ENCODE measurements at regions not wholly inside any gene's neighbourhood (a gene's known extent, or its start where the extent isn't known, plus 50 kb on each side); places are given as distances from the start of the nearest gene placed in this dataset.
"Not testable (repeated sequence)": the region's sequence is repeated elsewhere in the genome, so short reads cannot be mapped to it uniquely, and the experiment has no call there.

DNA sequence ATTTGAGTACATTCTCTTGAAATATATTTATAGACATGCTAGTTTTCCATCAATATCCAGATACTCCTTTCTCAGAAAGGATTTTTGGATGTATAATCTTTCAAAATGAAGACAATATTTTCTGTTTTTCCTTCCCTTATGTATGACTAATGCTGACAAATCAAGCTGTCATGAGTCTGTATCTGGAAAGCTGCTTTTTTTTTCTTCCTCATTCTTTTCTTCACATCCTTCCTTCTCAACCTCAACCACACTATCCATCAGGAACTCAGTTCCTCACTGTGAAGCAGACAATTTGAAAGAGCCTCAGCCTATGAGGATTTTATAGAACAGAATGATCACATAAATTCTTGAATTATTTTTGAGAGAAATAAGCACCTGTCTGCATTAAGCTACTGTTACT, 335.9 kb upstream of the EPHA6 start:
- H3K27ac ChIP-seq: no peak overlapping the region
- no peak for DNase-seq
- no peaks in the 10 kb centered on the region for H3K9me3 ChIP-seq
- H3K4me3 ChIP-seq: no peak overlapping the region
- ATAC-seq: no peak
- intact Hi-C loops (cut with DNase I): no loop called here
- no peaks in the 10 kb centered on the region for H3K4me1 ChIP-seq
- H3K27me3 ChIP-seq: no peaks in the 10 kb centered on the region
- H3K36me3 ChIP-seq (replicated peaks in 1 of 2; ENCODE audit: insufficient read depth in 1 of 2, low read depth in 2 of 2): no peaks in the 10 kb centered on the region
- TF ChIP-seq, protein P1, sequence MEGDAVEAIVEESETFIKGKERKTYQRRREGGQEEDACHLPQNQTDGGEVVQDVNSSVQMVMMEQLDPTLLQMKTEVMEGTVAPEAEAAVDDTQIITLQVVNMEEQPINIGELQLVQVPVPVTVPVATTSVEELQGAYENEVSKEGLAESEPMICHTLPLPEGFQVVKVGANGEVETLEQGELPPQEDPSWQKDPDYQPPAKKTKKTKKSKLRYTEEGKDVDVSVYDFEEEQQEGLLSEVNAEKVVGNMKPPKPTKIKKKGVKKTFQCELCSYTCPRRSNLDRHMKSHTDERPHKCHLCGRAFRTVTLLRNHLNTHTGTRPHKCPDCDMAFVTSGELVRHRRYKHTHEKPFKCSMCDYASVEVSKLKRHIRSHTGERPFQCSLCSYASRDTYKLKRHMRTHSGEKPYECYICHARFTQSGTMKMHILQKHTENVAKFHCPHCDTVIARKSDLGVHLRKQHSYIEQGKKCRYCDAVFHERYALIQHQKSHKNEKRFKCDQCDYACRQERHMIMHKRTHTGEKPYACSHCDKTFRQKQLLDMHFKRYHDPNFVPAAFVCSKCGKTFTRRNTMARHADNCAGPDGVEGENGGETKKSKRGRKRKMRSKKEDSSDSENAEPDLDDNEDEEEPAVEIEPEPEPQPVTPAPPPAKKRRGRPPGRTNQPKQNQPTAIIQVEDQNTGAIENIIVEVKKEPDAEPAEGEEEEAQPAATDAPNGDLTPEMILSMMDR (IDR thresholded peaks at IDR 0.05): no peak
- no peak for TF ChIP-seq POLR2A (IDR thresholded peaks at IDR 0.05)

DNA sequence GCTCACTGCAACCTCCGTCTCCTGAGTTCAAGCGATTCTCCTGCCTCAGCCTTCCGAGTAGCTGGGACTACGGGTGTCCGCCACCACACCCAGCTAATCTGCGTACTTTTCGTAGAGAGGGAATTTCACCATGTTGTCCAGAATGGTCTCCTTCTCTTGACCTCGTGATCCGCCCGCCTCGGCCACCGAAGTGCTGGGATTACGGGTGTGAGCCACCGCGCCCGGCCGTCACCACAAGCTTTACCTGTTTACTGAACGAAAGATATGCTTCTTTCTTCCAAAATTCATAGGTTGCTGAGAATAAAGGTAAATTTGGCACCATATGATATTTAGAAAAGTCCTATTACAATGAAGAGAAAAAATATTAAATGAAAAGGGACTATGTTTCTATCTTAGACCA, 333.5 kb upstream of the EPHA6 start:
- no peak for TF ChIP-seq POLR2A (IDR thresholded peaks at IDR 0.05)
- TF ChIP-seq, protein P1 (IDR thresholded peaks at IDR 0.05): no peak
- DNase-seq: no peak
- Histone ChIP-seq H3K4me1 (no peaks in the 10 kb centered on the region), H3K4me3 (no peak overlapping the region), H3K27ac (no peak overlapping the region), H3K36me3 (replicated peaks in 1 of 2; ENCODE audit: insufficient read depth in 1 of 2, low read depth in 2 of 2) (no peaks in the 10 kb centered on the region), H3K9me3 (no peaks in the 10 kb centered on the region), H3K27me3 (no peaks in the 10 kb centered on the region)
- no peak for ATAC-seq
- intact Hi-C loops (cut with DNase I): no loop called here
- 93 to 94% methylated on average over 18 of the region's 18 CpGs for WGBS, 2 donors

DNA sequence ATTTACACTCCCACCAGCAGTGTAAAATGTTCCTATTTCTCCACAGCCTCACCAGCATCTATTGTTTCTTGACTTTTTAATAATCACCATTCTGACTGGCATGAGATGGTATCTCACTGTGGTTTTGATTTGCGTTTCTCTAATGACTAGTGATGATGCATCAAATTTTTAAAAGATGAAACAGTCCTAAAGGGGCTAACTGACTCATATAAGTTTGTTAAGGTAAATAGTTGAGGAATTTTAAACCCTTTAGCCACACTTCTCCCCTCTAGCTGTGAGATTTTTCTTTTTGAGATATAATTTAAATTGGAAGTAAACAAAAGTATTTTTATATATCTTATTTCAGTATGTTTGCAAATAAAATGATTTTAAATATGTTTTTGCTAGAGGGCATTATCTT, 331.2 kb upstream of the EPHA6 start:
- H3K4me3 ChIP-seq; H3K27me3 ChIP-seq; intact Hi-C loops (cut with DNase I); H3K36me3 ChIP-seq (replicated peaks in 1 of 2; ENCODE audit: insufficient read depth in 1 of 2, low read depth in 2 of 2); H3K27ac ChIP-seq; H3K9me3 ChIP-seq; ATAC-seq; H3K4me1 ChIP-seq; DNase-seq: not testable (repeated sequence)
- WGBS, 2 donors: 68 to 71% methylated on average over 1 of the region's 1 CpG

DNA sequence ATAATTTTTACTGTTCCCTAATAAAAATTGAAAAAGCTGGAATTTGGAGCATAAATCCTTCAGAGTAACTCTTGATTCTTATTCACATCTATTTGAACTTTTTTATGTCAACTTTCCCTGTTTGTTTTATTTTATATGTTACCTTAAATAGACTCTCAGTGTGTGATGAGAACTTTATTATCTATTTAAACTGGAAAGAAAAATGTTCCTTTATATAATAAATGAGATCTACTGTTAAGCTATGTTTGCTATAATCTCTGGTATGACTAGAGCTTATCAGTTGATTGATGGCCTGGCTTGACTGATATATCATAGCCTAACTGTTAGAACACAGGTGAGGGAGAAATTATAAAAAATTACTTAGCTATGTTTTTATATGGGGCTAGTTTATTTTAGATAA, 330.6 kb upstream of the EPHA6 start:
- H3K36me3 ChIP-seq (replicated peaks in 1 of 2; ENCODE audit: insufficient read depth in 1 of 2, low read depth in 2 of 2): no peaks in the 10 kb centered on the region
- H3K27me3 ChIP-seq: no peaks in the 10 kb centered on the region
- intact Hi-C loops (cut with DNase I): no loop called here
- DNase-seq (no peak), ATAC-seq (no peak)
- no peak overlapping the region for H3K4me3 ChIP-seq
- H3K27ac ChIP-seq: no peak overlapping the region
- no peaks in the 10 kb centered on the region for H3K4me1 ChIP-seq
- H3K9me3 ChIP-seq: no peaks in the 10 kb centered on the region
- TF ChIP-seq, protein P1 (IDR thresholded peaks at IDR 0.05): no peak
- no peak for TF ChIP-seq POLR2A (IDR thresholded peaks at IDR 0.05)

DNA sequence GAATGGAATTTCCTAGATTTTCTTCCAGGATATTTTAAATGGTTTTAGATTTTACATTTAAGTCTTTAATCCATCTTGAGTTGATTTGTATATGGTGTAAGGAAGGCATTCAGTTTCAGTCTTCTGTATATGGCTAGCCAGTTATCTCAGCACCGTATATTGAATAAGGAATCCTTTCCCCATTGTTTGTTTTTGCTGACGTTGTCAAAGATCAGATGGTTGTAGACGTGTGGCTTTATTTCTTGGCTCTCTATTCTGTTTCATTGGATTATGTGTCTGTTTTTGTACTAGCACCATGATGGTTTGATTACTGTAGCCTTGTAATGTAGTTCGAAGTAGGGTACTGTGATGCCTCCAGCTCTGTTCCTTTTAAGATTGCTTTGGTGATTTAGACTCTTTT, 325.7 kb upstream of the EPHA6 start:
- 56 to 66% methylated on average over 4 of the region's 4 CpGs for WGBS, 2 donors
- intact Hi-C loops (cut with DNase I): no loop called here
- H3K27ac ChIP-seq: no peak overlapping the region
- ATAC-seq (no peak), DNase-seq (no peak)
- TF ChIP-seq POLR2A (IDR thresholded peaks at IDR 0.05): no peak
- TF ChIP-seq, protein P1 (IDR thresholded peaks at IDR 0.05): no peak
- H3K27me3 ChIP-seq: no peaks in the 10 kb centered on the region
- H3K4me1 ChIP-seq: no peaks in the 10 kb centered on the region
- H3K4me3 ChIP-seq: no peak overlapping the region
- H3K9me3 ChIP-seq: peaks cover 0 to 6% (median 0%) of the 10 kb centered on the region in 3 donors
- no peaks in the 10 kb centered on the region for H3K36me3 ChIP-seq (replicated peaks in 1 of 2; ENCODE audit: insufficient read depth in 1 of 2, low read depth in 2 of 2)

All from body of pancreas (tissue), 4 donors.